Transverse colon (tissue), 4 donors: ENCODE measurements at regions not wholly inside any gene's neighbourhood (a gene's known extent, or its start where the extent isn't known, plus 50 kb on each side); places are given as distances from the start of the nearest gene placed in this dataset.
"Not testable (repeated sequence)": the region's sequence is repeated elsewhere in the genome, so short reads cannot be mapped to it uniquely, and the experiment has no call there.

Source experiments
- CTCF ChIP-seq, 5 experiments: fragments of 200-600 bp in 3 of 5; fragments of 450-650 bp in 2 of 5; sonication (generic) in 3 of 5; IDR thresholded peaks; 1 replicate in 2 of 5; 2 replicates in 3 of 5; pipeline ENCODE4 v1.5.1; 2016 to 2017; ENCODE audit warnings: antibody characterized with exemption in 5 of 5, inconsistent platforms in 3 of 5, mild to moderate bottlenecking in 2 of 5, moderate library complexity in 1 of 5
- POLR2A ChIP-seq: fragments of 450-650 bp; IDR thresholded peaks from one replicate; pipeline ENCODE4 v1.6.1; 2016; ENCODE audit warnings: antibody characterized with exemption, mild to moderate bottlenecking, moderate library complexity
- POLR2AphosphoS5 ChIP-seq, 3 donors: sonication (generic); formaldehyde crosslinking; IDR thresholded peaks; one replicate each; pipeline ENCODE4 v1.6.1; 2016; ENCODE audit warnings: antibody characterized with exemption in 3 of 3

GRCh38 chr20:5677944-5678343 is 67.1 kb upstream of the GPCPD1 start:
- TF ChIP-seq POLR2AphosphoS5 (IDR thresholded peaks at IDR 0.05); POLR2A; CTCF (IDR thresholded peaks at IDR 0.05): not testable (repeated sequence)
